Suprapubic skin (tissue), 3 donors: ENCODE measurements at regions not wholly inside any gene's neighbourhood (a gene's known extent, or its start where the extent isn't known, plus 50 kb on each side); places are given as distances from the start of the nearest gene placed in this dataset.

Experiments used
- CTCF ChIP-seq, 2 donors: fragments of 200-600 bp in 1 of 2; fragments of 450-650 bp in 1 of 2; sonication (generic) in 1 of 2; IDR thresholded peaks; one replicate each; pipeline ENCODE4 v1.5.1; 2016 to 2019; ENCODE audit warnings: antibody characterized with exemption in 2 of 2, mild to moderate bottlenecking in 1 of 2, moderate library complexity in 1 of 2
- EP300 ChIP-seq: sonication (generic); formaldehyde crosslinking; IDR thresholded peaks from one replicate; pipeline ENCODE4 v1.6.1; 2017; ENCODE audit warnings: antibody characterized with exemption
- POLR2A ChIP-seq, 2 donors: fragments of 450-650 bp; IDR thresholded peaks; one replicate each; pipeline ENCODE4 v1.6.1; 2017; ENCODE audit warnings: antibody characterized with exemption in 2 of 2, mild to moderate bottlenecking in 2 of 2, moderate library complexity in 2 of 2

GRCh38 chr2:138137949-138138348 lies 173.7 kb downstream of the HNMT start:
- TF ChIP-seq CTCF (IDR thresholded peaks at IDR 0.05) (no peak), EP300 (no peak), POLR2A (IDR thresholded peaks at IDR 0.05) (no peak)
